ENCODE measurements at regions not wholly inside any gene's neighbourhood (a gene's known extent, or its start where the extent isn't known, plus 50 kb on each side); places are given as distances from the start of the nearest gene placed in this dataset.

GRCh38 chr18:61034580-61034979, 298.6 kb upstream of the CDH20 start:
- no peak for DNase-seq
- intact Hi-C loops (cut with DNase I) = no loop called here

GRCh38 chr18:61039251-61039650, 294.0 kb upstream of the CDH20 start:
- intact Hi-C loops (cut with DNase I) = no loop called here
- no peak for DNase-seq

GRCh38 chr18:61047794-61048193, 285.4 kb upstream of the CDH20 start:
- no peak for DNase-seq

GRCh38 chr18:61057443-61057842, 275.8 kb upstream of the CDH20 start:
- DNase-seq = no peak

More at GRCh38 chr18:61047794-61048193, 285.4 kb upstream of the CDH20 start:
- intact Hi-C loops (cut with DNase I) = no loop called here

DNA sequence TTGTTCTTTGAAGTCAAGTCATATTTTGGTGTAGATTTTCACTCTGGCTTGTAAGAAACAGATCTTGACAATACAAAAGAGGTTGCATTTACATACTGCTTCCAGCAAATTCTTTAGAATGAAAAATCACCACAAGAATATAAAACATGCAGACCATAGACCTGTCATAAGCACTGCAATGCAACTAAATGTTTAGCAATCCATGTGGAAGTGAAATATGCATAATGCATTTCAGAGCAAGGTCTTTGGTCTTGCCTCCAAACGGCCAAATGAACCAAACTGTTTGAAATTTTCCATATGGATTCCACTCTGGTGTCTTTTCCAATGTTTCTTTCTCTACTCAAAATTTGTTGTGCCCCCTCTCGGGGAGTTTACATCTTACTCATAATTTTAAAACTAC, 271.0 kb upstream of the CDH20 start:
- DNase-seq = no peak
- intact Hi-C loops (cut with DNase I) = no loop called here

More at GRCh38 chr18:61057443-61057842, 275.8 kb upstream of the CDH20 start:
- intact Hi-C loops (cut with DNase I) = no loop called here

- no peak for DNase-seq
- intact Hi-C loops (cut with DNase I) = no loop called here
Observed at GRCh38 chr18:61064911-61065310, 268.3 kb upstream of the CDH20 start.

GRCh38 chr18:61076986-61077385, 256.2 kb upstream of the CDH20 start:
- DNase-seq = no peak
- intact Hi-C loops (cut with DNase I) = no loop called here

DNA sequence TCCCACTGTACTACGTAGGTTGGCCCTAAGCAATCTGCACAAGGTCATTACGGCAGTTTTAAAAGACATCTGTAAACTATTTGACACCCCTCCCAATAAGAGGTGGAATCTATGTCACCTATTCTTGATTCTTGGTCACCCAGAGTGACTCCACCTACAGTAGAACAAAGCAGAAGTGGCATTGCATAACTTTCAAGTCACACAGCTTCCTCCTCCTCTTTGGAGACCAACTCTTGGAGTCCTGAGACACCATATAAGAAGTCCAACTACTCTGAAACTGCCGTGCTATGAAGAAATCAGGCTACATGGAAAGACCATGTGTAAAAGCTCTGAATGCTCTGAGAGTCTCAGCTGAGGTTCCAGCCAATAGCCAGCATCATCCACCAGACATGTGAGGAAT, 253.5 kb upstream of the CDH20 start:
- DNase-seq = no peak
- intact Hi-C loops (cut with DNase I) = loop anchor here (10.0 kb wide), 1 partner anchor 225 kb away; no protein-coding TSS in a partner anchor

DNA sequence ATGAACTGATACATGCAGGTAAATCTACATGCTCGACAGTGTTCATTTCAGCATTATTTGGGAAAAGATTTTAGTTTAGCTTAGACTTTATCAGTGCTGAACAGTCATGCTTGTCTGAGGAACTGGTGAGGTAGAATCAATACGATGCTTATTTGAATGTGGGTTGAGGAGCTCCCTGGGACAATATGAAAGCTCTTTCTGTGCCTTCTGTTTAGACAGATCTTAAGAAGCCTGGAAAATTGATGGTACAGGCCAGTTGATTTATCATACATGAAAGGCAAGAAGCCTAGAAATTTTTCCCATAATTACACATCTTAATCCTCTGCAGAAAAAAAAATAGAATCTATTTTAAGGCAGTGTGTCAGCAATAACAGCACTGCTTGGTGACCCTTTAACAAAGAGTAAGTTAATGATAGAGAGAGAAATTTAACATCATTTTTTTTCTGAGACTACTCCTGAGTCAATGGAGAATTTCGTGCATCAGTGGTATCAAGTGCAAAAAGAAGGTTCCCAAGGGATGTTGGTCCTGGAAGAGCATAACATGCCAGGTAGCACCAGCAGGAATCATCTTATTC, 252.2 kb upstream of the CDH20 start:
- no peak for DNase-seq
- intact Hi-C loops (cut with DNase I) = loop anchor here (10.0 kb wide), 1 partner anchor 224 kb away; no protein-coding TSS in a partner anchor

GRCh38 chr18:61082976-61083630, 250.1 kb upstream of the CDH20 start:
- no peak for DNase-seq
- intact Hi-C loops (cut with DNase I) = loop anchor here (10.0 kb wide), 1 partner anchor 222 kb away; no protein-coding TSS in a partner anchor

DNA sequence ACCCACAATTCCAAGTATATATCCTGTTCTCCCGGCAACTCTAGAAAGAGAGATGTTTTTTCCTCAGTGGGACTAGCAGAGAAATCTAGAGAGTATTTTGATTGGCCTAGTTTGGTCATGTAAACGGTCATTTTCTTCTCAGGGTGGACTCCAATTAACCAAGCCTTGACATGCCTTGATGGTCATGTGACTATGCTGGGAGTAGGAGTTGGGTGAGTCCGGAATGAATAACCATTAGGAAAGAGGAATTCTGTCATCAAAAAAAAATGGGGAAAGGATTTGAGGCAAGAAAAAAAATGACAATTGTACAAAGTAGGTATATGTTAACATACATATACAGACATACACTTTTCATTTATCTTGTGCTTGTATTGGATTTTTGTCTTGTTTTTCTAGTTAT, 248.2 kb upstream of the CDH20 start:
- intact Hi-C loops (cut with DNase I) = loop anchor here (5.0 to 10.0 kb wide), 2 partner anchors 220 to 417 kb away; no protein-coding TSS in a partner anchor

GRCh38 chr18:61085761-61086160, 247.5 kb upstream of the CDH20 start:
- intact Hi-C loops (cut with DNase I) = loop anchor here (5.0 to 10.0 kb wide), 2 partner anchors 219 to 417 kb away; no protein-coding TSS in a partner anchor
- no peak for DNase-seq

More for the DNA sequence above, 248.2 kb upstream of the CDH20 start:
- no peak for DNase-seq

DNA sequence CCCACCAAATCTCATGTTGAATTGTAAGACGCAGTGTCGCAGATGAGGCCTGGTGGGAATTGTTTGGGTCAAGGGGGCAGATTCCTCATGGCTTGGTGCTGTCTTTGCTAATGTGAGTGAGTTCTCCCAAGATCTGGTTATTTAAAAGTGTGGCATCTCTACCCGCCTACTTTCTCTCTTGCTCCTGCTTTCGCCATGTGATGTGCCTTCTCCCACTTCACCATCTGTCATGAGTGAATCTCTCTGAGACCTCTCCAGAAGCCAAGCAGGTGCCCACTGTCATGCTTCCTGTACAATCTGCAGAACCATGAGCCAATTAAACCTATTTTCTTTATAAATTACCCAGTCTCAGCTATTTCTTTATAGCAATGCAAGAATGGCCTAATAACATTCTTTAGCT, 246.6 kb upstream of the CDH20 start:
- intact Hi-C loops (cut with DNase I) = loop anchor here (5.0 to 10.0 kb wide), 2 partner anchors 218 to 416 kb away; no protein-coding TSS in a partner anchor
- DNase-seq = peak in 4 of 10 donors; percentile 12 to 76 (median 40)

DNA sequence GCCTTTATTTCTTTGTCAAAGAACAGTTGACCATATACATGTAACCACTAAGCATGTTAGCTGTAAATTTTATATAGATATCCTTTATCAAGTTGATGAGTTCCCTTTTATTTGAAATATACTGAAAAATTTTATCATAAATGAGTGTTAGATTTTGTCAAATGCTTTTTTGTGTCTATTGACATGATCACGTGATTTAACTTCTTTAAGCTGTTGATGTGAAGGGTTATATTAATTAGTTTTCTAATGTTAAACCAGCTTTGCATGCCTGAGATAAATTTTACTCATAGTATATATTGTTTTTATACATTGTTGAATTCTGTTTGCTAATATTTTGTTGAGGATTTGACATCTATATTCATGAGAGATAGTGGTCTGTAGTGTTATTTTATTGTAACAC, 241.9 kb upstream of the CDH20 start:
- no peak for DNase-seq

DNA sequence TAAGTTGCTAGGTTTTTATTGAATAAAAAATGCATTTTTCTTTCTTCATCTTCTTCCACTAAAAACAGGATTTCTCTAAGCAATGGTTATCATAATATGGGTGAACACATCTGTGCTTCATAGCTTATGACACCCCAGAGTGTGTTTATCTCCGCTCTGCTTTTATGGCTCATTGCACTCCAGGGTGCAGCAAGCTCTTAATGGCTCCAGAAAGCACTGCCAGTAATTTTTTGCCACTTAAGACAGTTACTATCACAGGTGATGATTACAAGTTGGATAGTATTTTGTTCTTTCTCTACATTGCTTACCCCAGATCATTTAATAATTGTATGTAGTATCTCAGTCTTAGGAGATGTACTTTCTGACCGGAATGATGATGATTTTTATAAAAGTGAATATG, 239.3 kb upstream of the CDH20 start:
- no peak for DNase-seq
- intact Hi-C loops (cut with DNase I) = no loop called here

More for the DNA sequence above, 241.9 kb upstream of the CDH20 start:
- intact Hi-C loops (cut with DNase I) = no loop called here

- intact Hi-C loops (cut with DNase I) = no loop called here
- no peak for DNase-seq
Observed at GRCh38 chr18:61096226-61096625, 237.0 kb upstream of the CDH20 start.

GRCh38 chr18:61107113-61107512, 226.1 kb upstream of the CDH20 start:
- intact Hi-C loops (cut with DNase I) = no loop called here
- no peak for DNase-seq

DNA sequence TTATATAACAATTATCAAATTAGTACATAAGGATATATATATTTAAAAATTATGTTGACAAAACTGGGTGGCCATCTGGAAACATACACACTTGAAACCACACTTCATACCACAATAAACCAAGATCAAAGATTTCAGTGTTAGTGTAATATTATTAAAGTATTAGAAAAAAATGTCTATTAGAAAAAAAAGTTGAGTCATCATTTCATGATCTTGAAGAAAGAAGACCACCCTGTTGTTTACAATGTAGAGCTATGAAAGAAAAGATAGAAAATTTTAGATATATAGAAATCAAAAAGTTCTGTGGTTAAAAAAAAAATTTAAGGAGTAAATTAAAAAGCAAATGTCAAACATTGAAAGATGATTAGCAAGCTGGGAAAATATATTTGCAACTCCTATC, 224.5 kb upstream of the CDH20 start:
- DNase-seq = no peak
- intact Hi-C loops (cut with DNase I) = no loop called here

DNA sequence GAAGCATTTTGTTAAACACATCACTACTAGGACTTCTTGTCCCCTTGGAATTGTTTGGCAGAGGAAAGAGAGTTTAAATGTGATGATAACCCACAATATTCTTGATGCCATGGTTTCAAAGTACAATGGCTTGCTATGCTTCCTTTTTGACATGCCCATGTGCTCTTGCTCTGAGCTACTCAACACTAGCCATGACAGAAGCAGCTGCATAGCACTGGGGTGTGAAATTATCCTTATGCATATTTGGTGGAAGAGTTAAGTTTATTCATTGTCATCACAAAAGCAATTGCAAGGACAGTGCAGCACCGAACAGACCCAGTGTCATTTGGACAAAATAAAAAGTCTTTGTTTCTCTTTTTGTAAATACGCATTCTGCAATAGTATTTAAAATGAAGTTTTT, 209.9 kb upstream of the CDH20 start:
- no peak for DNase-seq
- intact Hi-C loops (cut with DNase I) = no loop called here

GRCh38 chr18:61127714-61128467, 205.3 kb upstream of the CDH20 start:
- intact Hi-C loops (cut with DNase I) = no loop called here

GRCh38 chr18:61129001-61129400, 204.2 kb upstream of the CDH20 start:
- DNase-seq = no peak
- intact Hi-C loops (cut with DNase I) = no loop called here

More at GRCh38 chr18:61127714-61128467, 205.3 kb upstream of the CDH20 start:
- DNase-seq = no peak
